RCC 7860 (cell line): ENCODE measurements at regions not wholly inside any gene's neighbourhood (a gene's known extent, or its start where the extent isn't known, plus 50 kb on each side); places are given as distances from the start of the nearest gene placed in this dataset.
A peak's percentile ranks its signal among the peaks of the same experiment; 100 is the strongest.

Experiments
- DNase-seq: peaks from one replicate; pipeline ENCODE4 v3.0.0-alpha.2; 2015; ENCODE audit warnings: low spot score
- FAIRE-seq: peaks from 2 replicates; lab custom pipeline; 2012; peaks lifted over from hg19 to GRCh38; lab: Jason Lieb, UNC

DNA sequence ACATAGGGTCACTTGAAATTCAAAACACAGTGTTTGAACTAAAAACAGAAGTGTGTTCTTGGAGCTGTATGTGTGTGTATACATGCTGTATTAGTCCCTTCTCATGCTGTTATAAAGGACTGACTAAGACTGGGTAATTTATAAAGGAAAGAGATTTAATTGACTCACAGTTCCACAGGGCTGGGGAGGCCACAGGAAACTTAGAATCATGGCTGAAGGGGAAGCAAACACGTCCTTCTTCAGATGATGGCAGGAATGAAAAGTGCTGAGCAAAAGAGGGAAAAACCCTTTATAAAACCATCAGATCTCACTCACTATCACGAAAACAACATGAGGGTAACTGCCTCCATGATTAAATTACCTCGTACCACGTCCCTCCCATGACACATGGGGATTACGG, 224.1 kb downstream of the BCAT1 start:
- DNase-seq (no peak), FAIRE-seq (no peak)

DNA sequence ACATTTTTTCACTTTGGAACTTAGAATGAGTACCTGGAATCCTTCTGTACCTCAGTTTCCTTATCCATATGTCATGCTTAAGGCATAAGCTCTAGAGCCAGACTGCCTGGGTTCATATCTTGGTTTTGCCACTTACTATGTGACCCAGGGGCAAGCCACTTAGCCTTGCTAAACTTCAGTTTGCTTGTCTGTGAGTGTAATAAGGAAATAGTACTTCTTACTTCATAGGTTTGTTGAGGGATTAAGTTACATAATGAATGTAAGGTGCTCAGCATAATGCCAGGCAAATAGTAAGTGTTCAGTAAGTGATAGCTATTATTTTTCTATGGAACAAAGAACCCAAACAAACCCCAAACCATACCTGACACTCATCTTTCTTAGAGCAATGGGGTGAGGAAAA, 225.1 kb downstream of the BCAT1 start:
- no peak for FAIRE-seq
- no peak for DNase-seq

DNA sequence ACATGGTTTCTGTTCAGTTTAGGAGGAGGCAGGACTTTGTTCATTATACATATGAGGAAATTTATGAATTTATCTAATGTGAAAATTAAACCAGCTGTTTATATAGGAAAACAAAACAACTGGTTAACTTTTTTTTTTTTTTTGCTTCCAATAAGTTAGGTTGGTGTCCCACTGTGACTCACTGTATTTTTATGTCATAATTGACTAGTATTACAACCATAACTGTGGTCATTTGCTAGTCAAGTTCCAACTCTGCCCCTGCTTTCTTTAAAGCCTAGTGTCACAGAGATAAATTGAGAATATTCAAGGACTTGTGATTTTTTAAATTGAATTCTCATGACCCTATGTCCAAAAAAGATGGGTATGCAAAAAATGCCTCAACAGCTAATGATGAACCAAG, 227.7 kb downstream of the BCAT1 start:
- DNase-seq (no peak), FAIRE-seq (no peak)

DNA sequence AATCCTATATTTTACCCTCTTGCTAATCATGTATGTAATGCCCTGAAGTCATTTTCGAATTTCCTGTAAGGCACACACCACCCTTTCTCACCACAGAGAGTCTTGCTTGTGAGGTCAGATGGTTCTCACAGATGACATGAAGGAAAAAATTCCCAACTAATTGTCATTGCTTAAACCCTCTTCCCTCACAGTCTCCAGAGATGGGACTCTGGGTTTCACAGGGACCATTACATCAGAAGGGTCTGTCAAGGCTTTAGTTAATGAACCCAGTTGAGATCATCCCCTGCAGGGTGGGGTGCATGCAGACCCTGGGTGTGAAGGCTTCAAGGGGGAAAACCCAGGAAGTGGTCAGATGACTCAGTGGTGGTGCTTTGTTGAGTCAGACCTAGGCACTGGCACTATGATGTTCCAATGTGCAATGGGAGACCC, 229.6 kb downstream of the BCAT1 start:
- DNase-seq (peak; percentile 92), FAIRE-seq (peak; percentile 81)

DNA sequence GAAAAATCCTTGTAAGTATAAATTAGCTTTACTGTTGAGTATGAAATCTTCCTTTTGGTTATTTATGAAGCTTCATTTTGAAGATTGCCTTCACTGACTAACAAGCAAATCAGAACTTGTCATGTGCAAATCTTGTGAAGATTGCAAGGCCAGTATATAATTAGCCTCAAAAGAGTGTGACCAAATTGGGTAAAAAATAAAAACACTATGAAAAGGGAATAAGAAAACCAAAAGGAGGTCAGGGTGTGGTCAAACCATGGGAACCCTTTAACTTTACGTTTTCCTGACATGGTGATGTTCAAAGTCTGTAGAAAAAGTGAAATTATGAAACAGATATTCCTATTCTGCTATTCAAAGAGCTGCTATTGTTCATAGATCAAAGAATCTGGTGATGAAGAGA, 230.3 kb downstream of the BCAT1 start:
- FAIRE-seq (no peak), DNase-seq (no peak)

DNA sequence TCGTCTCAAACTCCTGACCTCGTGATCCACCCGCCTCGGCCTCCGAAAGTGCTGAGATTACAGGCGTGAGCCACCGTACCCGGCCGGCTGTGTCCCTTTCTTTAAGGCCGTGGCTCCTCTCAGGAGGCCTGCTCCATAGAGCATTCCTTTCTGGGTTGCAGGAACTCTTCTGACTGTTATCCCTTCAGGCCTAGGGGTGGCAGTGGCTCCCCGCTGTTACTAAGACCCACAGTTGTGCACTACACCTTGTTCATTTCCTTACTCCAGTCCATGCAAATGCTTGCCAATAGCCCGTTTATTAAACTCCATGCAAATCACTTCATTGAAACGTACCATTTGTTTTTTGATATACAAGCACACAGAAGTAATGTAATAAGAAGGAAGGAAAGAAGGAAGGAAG, 234.7 kb downstream of the BCAT1 start:
- no peak for FAIRE-seq

DNA sequence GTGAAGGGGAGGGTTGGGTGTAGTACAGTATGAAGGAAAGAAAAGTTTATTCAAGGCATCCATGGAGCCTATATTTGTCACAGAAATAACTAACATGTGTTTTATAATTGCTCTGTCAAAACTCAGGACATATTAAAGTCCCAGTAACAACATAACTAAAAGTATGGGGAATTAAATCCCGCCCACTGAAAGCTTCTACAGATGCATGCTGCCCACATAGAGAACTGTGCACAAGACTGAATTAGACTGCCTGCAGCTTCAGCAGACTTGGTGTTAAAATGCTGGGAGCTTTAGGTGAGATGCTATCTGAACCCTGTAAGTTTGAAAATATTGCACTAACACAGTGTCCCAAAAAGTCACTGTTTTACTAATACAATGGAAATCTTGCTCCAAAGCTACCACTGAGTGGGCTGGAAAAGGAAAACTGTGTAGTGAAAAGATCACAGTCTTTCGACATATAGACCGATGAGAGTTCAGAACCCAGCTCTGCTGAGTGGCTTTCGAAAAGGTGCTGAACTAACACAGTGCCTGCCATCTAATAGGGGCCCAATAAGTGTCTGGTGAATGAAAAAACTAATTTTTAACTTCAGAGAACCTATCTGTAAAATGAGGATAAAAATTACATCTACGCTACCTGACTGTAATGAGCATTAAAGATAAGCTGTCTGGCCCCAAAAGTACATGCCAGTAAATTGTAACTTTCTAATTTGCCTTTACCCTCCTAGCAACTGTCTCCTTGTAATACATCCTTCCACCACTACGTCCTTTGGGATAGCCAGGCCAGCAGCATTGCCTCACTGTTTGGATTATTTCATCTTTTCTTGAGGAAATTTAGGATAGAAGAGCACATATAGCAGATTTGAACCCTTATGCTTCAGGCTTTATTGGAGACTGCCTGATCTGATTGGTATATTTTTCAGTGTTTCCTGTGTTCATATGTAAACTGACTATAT, 237.6 kb downstream of the BCAT1 start:
- DNase-seq (no peak), FAIRE-seq (no peak)

More for the DNA sequence above, 234.7 kb downstream of the BCAT1 start:
- no peak for DNase-seq

DNA sequence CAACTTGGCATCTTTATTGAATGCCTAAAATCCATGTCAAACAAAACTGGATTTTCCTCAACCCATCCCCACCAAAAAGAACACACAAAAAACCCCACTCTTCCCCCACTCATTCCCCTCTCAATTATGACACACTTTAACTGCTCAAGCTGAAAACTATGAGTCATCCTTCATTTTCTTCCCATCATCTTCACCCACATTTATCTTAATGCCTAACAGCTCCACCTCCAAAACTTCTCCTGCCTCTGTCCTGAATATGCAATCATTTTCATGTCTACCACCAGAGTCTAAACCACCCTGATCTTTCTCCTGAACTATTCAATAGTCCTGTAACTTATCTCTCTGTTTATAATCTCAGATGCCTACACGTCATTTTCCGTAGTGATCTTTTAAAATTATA, 239.7 kb downstream of the BCAT1 start:
- FAIRE-seq = peak; percentile 72
- peak; percentile 56 for DNase-seq

DNA sequence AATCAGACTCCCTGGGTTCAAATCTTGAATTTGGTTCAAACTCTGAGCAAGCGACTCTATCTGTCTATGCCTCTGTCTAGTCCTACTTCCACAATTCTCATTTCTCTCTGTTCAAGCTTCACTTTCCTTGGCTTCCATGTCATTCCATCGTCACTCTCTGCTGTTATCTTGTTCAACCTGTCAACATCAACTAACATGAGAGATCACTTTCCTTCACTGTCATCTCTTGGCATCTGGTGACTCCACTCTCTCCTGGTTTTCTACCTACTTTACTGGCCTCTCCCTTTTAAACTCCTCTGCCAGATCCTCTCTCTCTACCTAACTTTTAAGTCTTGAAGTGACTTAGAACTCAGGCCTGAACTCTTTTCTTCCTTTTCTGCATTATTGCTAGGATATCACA, 240.2 kb downstream of the BCAT1 start:
- FAIRE-seq = no peak
- no peak for DNase-seq

DNA sequence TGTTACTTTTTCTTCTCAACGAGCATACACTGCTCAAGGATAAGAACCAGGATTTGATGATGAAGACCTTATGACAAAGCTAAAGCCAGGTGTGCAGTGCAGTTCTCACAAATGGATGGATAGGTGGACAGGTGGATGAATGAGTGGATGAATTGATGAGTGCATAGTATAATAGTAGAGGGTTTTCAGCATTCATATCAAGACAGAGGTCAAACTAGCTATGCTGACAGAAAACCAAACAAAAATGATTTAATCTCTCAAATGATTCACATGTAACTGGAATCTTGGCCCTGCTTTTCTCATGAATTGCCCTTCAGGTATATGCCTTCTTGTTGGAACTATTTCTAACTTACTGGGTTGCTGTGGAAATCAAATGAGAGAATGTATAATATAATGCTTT, 240.9 kb downstream of the BCAT1 start:
- DNase-seq = no peak
- no peak for FAIRE-seq

DNA sequence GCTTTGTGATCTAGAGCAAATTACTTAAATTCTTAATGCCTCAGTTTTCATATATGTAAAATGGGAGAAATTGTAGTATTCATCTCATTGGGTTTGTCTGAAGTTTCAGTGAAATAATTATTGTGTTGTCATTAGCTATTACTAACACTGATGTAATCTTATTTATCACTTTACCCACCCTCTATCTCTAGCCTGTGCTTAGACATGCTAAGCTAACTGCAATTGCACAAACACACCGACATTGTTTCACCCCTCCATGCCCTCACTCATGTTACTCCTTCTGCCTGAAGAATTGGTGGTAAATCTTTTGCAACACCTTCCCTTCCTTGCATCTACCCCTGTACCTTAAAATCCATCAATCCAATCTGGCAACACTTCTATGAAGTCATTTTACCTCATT, 241.6 kb downstream of the BCAT1 start:
- no peak for FAIRE-seq
- no peak for DNase-seq

DNA sequence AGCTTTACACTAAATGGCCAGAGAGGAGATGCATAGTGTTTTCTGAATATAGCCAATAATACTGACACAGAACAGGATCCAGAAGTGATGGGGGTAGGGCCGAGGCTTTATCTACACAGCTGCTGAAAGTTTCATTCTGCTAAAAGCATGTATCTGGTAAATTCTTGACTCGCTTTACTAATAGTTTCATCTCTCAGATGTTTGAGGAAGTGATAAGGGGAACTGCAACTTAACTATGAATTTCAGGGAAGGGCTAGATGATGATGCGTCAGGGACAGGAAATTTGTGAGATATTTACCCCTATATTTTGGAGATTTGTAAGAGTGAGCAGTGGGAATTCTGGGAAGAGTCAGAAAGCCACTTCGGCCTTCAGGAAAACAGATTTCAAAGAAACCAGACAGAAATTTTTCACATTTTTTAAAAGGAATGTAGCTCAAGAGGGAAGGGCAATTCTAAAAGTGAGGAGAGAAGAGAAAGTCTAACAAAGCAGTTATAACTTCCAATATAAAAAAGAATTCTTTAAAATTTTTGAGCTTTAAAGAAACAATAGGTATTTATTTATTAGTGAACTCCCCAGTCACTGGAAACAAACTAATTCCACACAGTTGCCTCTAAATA, 243.1 kb downstream of the BCAT1 start:
- no peak for FAIRE-seq
- DNase-seq = no peak

DNA sequence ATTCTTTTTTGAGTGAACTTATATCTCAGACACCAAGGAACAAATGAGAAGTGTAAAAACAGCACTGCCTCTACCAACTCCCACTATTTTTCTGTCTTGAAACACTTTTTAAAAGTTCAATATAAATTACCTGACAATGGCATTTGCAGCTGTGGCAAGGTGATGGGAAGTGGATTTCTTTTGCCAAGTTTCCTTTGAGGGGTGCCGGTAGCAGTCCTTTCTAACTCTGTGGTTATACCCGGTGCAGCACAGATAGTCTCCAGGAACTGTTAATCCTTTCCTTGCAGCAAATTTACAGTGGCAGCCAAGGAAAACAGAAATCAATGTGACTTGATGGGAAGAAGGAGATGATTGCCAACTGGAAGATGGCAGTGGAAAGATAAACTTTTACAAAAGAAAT, 243.7 kb downstream of the BCAT1 start:
- DNase-seq (no peak), FAIRE-seq (no peak)

DNA sequence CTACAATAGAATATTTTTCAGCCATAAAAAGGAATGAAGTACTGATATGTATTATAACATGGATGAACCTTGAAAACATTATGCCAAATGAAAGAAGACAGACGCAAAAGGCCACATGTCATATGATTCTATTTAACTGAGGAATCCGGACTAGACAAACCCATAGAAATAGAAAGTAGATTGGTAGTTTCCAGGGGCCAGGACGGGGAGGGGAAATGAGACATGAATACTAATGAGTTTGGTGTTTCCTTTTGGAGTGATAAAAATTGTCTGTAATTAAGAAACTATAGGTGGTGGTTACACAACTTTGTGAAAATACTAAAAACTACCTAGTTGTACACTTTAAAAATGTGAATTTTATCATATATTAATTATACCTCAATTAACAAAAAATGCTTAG, 247.6 kb downstream of the BCAT1 start:
- no peak for FAIRE-seq
- DNase-seq = no peak

DNA sequence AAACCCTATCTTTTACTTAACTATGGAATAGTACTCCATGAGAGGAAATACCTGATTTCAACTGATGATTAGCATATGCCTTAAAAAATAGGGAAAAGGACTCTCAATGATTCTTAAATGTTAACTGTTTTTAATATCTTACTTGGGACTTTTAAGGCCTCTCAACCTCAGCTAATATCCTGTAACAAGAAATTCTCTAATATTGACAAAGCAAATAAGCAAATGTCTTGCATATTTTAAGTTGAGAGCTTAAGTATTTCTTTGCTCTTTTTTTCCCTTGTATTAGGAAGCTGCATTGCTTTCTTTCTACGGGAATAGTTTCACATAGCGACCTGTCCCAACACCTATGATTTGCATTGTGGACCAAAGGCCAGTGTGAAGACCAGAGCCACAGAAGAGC, 249.9 kb downstream of the BCAT1 start:
- DNase-seq = no peak
- no peak for FAIRE-seq

DNA sequence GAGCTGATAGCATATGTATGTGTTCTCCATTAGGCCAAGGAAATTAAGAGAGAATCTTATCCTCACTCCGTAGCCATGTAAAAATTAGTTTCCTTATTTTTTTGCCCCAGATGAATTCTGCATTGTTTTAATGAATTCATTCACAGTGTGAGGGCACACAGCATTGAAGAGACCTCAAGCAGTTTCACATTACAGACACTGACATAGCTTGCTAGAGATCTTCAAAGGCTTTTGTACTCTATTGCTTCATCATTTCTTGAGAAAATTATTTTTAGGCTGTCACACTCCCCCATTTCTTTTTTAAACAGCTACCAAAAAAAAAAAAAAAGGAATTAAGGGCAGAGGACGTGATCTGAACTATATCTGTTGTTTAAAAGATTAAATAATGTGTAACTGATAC, 251.1 kb downstream of the BCAT1 start:
- no peak for FAIRE-seq
- DNase-seq = no peak

DNA sequence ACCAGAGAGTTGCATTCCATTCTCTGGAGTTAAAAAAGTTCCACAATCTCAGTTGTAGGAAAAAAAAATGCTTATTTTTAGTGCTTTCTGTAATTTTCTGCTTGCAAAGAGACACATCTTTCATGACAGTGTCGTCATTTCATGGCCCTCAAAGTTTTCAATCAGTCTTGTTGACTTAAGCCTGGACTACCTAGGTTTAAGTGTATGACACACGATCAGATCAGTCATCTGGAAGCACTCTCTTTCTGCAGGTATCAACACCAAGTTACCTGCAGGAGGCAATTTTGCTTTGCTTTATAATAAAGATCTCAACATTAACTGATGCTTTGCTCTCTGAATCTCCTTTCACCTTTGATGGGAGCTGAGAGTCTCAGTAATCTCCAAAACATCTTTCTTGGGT, 251.6 kb downstream of the BCAT1 start:
- no peak for FAIRE-seq

DNA sequence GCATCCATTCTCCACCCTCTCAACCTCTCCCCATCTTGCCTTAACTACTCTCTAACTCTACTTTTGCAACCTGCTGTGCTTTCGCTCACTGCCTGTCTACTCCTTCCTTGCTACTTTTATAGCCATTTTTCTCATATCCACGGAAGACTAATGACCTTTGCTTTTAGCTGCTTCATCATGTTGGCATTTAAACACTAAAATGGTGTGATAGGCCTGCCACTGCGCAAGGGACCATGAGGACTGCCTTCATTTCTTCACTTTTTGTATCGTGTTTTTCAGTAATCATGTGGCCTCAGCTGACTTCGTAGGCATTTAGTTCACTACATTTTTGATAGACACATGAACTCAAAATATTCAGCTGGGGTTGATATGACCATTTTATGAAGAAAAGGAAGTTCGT, 252.1 kb downstream of the BCAT1 start:
- DNase-seq = no peak
- FAIRE-seq = no peak

More for the DNA sequence above, 251.6 kb downstream of the BCAT1 start:
- no peak for DNase-seq

DNA sequence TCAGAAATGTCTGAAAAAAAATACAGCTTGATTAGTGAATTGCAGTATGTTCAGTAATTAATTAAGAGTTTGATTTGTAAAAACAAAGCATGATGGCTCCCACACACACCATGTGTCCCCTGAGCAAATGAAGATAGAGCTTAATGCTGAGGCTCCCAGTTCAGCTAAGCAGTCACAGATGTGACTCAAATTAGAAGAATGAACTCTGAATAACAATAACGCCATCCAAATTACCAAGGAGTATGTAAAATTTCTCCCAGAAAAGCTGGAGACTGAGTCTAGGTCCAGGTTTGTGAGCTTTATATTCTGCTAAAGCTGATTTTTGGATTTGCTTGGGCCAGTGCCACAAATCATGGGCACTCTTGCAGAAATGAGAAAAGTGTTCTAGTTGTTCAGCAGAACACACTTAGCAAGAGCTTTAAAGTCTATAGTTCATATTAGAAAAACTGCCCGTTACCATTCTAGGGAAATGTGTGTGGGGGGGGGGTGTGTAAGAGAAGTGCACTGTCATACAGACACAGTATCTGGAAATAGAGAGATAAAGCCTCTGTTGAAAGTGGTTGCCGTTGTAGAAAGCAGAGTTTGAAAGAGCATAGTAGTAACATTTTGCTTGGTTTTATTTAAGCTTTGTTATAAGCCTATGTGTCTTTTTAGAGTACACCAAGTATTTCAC, 253.1 kb downstream of the BCAT1 start:
- no peak for FAIRE-seq
- DNase-seq = no peak

DNA sequence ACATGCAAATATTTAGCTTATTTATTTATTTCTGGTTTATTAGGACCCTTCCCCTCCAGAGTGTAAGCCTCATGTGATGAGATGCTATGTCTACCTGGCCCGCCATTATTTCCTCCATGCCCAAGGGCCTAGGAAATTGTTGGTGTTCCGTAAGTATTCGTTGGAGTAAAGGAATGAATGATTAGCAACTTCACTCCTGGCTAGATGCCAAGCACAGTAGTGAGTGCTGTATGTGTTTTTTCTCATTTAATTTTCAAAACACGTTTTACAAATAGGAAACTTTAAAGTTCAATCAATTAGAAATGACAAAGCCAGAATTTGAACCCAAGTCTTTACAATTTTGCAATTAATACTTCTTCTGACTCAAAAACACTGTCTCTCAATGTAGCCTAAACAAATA, 253.8 kb downstream of the BCAT1 start:
- DNase-seq (no peak), FAIRE-seq (no peak)

DNA sequence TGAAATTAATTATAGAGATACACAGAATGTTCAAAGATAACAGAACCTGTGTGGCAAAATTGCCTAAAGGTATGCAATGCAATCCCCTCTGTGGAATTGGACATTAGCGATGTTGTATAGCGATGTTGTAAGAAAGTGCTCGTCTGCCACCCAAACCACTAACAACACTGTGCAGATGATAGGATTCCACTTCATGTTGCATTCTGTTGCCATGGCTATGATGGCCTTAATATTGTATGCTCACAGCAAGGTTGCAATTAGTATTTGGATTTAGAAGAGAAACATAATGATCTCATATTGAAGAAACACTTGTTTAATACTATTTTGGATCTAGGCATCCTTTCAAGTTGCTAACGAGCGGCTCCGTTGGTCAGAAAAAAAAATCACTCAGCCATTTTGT, 260.3 kb downstream of the BCAT1 start:
- FAIRE-seq (no peak), DNase-seq (no peak)

DNA sequence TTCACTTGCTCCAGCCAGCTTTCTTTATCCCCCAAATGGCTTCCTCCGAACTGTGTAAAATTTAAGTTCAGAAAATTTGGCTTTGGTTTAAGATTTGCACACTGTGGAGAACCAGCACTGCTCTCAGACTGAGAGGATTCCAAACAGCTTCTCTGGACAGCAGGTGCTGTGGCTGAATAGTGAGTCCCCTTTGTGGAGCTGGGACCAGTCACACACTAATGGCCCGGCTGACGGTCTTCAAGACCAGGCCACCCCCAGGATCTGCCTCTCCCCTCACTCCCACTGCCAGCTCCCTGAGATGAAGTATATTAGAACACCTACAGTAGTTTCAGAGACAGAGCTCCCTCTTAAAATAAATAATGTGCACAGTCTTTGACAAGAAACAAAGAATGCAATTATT, 267.3 kb downstream of the BCAT1 start:
- FAIRE-seq = no peak

More for the DNA sequence above, 267.3 kb downstream of the BCAT1 start:
- no peak for DNase-seq
